ENCODE measurements at regions not wholly inside any gene's neighbourhood (a gene's known extent, or its start where the extent isn't known, plus 50 kb on each side); places are given as distances from the start of the nearest gene placed in this dataset.

DNA sequence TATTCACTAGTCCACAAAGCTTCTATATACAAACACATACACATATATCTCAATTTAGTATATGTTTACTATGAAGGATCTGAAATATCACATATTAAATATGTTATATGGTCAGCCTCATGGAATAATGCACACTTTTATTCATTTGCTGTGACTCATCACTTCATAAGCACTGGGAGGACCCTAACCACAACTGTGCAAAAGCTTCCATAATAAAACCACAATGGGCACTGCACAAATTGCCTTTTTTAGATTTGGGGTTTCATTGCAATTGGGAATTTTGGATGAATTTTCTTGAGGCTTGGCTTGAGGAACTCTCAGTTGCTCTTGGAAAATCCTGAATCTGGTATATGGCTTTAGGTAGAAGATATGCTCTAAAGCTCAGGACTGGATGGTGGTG, 399.4 kb downstream of the C12orf75 start:
- H4K20me1 ChIP-seq (ENCODE audit: control insufficient read depth, extremely low read depth, insufficient read depth, low read length) = no peaks in the 10 kb centered on the region
- H3K79me2 ChIP-seq (ENCODE audit: control insufficient read depth, insufficient read depth, low read length) = no peaks in the 10 kb centered on the region
- H3K9me3 ChIP-seq (ENCODE audit: control insufficient read depth, insufficient read depth, low read depth, low read length) = no peaks in the 10 kb centered on the region
- H2AFZ ChIP-seq (ENCODE audit: low read length) = no peak overlapping the region
- H3K9ac ChIP-seq (ENCODE audit: insufficient read depth, low read length) = no peak overlapping the region
- H3K27me3 ChIP-seq (ENCODE audit: control insufficient read depth, insufficient read depth, low read length) = no peaks in the 10 kb centered on the region
- no peak overlapping the region for H3K4me2 ChIP-seq (ENCODE audit: extremely low read depth, insufficient read depth, low read length)
- H3K4me3 ChIP-seq (replicated peaks in 1 of 4; ENCODE audit: control extremely low read depth in 1 of 4, insufficient read depth in 1 of 4, low read depth in 3 of 4, low read length in 4 of 4) = no peak overlapping the region
- H3K4me1 ChIP-seq (ENCODE audit: control insufficient read depth, extremely low read depth, insufficient read depth, low read length) = no peaks in the 10 kb centered on the region
- DNase-seq (ENCODE audit: low read depth in 2 of 2) = peak in 1 of 2 donors; percentile 78
- H3K27ac ChIP-seq (ENCODE audit: insufficient read depth, low read length) = no peak overlapping the region
- TF ChIP-seq EZH2 (IDR thresholded peaks at IDR 0.05; ENCODE audit: low read length, missing control alignments) = no peak
- TF ChIP-seq, protein P1, sequence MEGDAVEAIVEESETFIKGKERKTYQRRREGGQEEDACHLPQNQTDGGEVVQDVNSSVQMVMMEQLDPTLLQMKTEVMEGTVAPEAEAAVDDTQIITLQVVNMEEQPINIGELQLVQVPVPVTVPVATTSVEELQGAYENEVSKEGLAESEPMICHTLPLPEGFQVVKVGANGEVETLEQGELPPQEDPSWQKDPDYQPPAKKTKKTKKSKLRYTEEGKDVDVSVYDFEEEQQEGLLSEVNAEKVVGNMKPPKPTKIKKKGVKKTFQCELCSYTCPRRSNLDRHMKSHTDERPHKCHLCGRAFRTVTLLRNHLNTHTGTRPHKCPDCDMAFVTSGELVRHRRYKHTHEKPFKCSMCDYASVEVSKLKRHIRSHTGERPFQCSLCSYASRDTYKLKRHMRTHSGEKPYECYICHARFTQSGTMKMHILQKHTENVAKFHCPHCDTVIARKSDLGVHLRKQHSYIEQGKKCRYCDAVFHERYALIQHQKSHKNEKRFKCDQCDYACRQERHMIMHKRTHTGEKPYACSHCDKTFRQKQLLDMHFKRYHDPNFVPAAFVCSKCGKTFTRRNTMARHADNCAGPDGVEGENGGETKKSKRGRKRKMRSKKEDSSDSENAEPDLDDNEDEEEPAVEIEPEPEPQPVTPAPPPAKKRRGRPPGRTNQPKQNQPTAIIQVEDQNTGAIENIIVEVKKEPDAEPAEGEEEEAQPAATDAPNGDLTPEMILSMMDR (conservative IDR thresholded peaks at IDR 0.05 in 1 of 2, IDR thresholded peaks at IDR 0.05 in 1 of 2; ENCODE audit: low read depth in 1 of 2, low read length in 2 of 2) = no peak
- H3K36me3 ChIP-seq (ENCODE audit: control insufficient read depth, insufficient read depth, low read length) = no peaks in the 10 kb centered on the region

DNA sequence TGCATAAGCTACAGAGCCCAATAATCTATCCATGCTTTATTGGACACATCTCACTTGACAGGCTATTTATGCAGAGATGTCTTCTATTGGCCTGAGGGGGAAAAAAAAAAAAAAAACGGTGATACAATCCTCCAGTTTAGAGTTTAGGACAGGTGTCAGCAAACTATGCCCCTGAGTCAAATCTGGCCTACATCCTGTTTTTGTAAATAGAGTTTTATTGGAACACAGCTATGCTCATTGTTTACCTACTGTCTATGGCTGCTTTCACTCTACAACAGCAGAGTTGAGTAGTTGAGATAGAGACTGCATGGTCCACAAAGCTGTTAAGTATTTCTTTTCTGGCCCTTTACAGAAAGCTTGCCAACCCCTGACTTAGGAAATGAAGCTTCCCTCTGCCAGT, 403.1 kb downstream of the C12orf75 start:
- Histone ChIP-seq H3K9me3 (ENCODE audit: control insufficient read depth, insufficient read depth, low read depth, low read length) (no peaks in the 10 kb centered on the region), H3K9ac (ENCODE audit: insufficient read depth, low read length) (no peak overlapping the region), H3K79me2 (ENCODE audit: control insufficient read depth, insufficient read depth, low read length) (no peaks in the 10 kb centered on the region), H3K4me1 (ENCODE audit: control insufficient read depth, extremely low read depth, insufficient read depth, low read length) (no peaks in the 10 kb centered on the region), H3K4me3 (replicated peaks in 1 of 4; ENCODE audit: control extremely low read depth in 1 of 4, insufficient read depth in 1 of 4, low read depth in 3 of 4, low read length in 4 of 4) (no peak overlapping the region), H4K20me1 (ENCODE audit: control insufficient read depth, extremely low read depth, insufficient read depth, low read length) (no peaks in the 10 kb centered on the region), H2AFZ (ENCODE audit: low read length) (no peak overlapping the region), H3K27ac (ENCODE audit: insufficient read depth, low read length) (no peak overlapping the region), H3K4me2 (ENCODE audit: extremely low read depth, insufficient read depth, low read length) (no peak overlapping the region), H3K36me3 (ENCODE audit: control insufficient read depth, insufficient read depth, low read length) (no peaks in the 10 kb centered on the region), H3K27me3 (ENCODE audit: control insufficient read depth, insufficient read depth, low read length) (no peaks in the 10 kb centered on the region)
- no peak for TF ChIP-seq EZH2 (IDR thresholded peaks at IDR 0.05; ENCODE audit: low read length, missing control alignments)
- TF ChIP-seq, protein P1 (conservative IDR thresholded peaks at IDR 0.05 in 1 of 2, IDR thresholded peaks at IDR 0.05 in 1 of 2; ENCODE audit: low read depth in 1 of 2, low read length in 2 of 2) = no peak
- no peak for DNase-seq (ENCODE audit: low read depth in 2 of 2)

GRCh38 chr12:105736498-105736897, 402.3 kb downstream of the NUAK1 start:
- H3K4me3 ChIP-seq (replicated peaks in 1 of 4; ENCODE audit: control extremely low read depth in 1 of 4, insufficient read depth in 1 of 4, low read depth in 3 of 4, low read length in 4 of 4) = no peak overlapping the region
- no peak for TF ChIP-seq EZH2 (IDR thresholded peaks at IDR 0.05; ENCODE audit: low read length, missing control alignments)
- TF ChIP-seq, protein P1 (conservative IDR thresholded peaks at IDR 0.05 in 1 of 2, IDR thresholded peaks at IDR 0.05 in 1 of 2; ENCODE audit: low read depth in 1 of 2, low read length in 2 of 2) = no peak
- H3K9ac ChIP-seq (ENCODE audit: insufficient read depth, low read length) = no peak overlapping the region
- H3K27ac ChIP-seq (ENCODE audit: insufficient read depth, low read length) = no peak overlapping the region
- H3K27me3 ChIP-seq (ENCODE audit: control insufficient read depth, insufficient read depth, low read length) = no peaks in the 10 kb centered on the region
- H4K20me1 ChIP-seq (ENCODE audit: control insufficient read depth, extremely low read depth, insufficient read depth, low read length) = no peaks in the 10 kb centered on the region
- no peaks in the 10 kb centered on the region for H3K36me3 ChIP-seq (ENCODE audit: control insufficient read depth, insufficient read depth, low read length)
- no peak overlapping the region for H2AFZ ChIP-seq (ENCODE audit: low read length)
- no peaks in the 10 kb centered on the region for H3K9me3 ChIP-seq (ENCODE audit: control insufficient read depth, insufficient read depth, low read depth, low read length)
- no peak overlapping the region for H3K4me2 ChIP-seq (ENCODE audit: extremely low read depth, insufficient read depth, low read length)
- H3K79me2 ChIP-seq (ENCODE audit: control insufficient read depth, insufficient read depth, low read length) = no peaks in the 10 kb centered on the region
- no peaks in the 10 kb centered on the region for H3K4me1 ChIP-seq (ENCODE audit: control insufficient read depth, extremely low read depth, insufficient read depth, low read length)
- DNase-seq (ENCODE audit: low read depth in 2 of 2) = no peak

Data from fibroblast of lung (primary cell).